GM21526 (cell line): ENCODE measurements at regions not wholly inside any gene's neighbourhood (a gene's known extent, or its start where the extent isn't known, plus 50 kb on each side); places are given as distances from the start of the nearest gene placed in this dataset.
"Not testable (repeated sequence)": the region's sequence is repeated elsewhere in the genome, so short reads cannot be mapped to it uniquely, and the experiment has no call there.

Experiments used
- ATAC-seq: cut with Tn5 transposase; IDR thresholded peaks from one replicate; pipeline ENCODE4 v1.9.1; 2021; ENCODE audit warnings: moderate library complexity; ENCODE audit not compliant: unreplicated experiment, low FRiP score

DNA sequence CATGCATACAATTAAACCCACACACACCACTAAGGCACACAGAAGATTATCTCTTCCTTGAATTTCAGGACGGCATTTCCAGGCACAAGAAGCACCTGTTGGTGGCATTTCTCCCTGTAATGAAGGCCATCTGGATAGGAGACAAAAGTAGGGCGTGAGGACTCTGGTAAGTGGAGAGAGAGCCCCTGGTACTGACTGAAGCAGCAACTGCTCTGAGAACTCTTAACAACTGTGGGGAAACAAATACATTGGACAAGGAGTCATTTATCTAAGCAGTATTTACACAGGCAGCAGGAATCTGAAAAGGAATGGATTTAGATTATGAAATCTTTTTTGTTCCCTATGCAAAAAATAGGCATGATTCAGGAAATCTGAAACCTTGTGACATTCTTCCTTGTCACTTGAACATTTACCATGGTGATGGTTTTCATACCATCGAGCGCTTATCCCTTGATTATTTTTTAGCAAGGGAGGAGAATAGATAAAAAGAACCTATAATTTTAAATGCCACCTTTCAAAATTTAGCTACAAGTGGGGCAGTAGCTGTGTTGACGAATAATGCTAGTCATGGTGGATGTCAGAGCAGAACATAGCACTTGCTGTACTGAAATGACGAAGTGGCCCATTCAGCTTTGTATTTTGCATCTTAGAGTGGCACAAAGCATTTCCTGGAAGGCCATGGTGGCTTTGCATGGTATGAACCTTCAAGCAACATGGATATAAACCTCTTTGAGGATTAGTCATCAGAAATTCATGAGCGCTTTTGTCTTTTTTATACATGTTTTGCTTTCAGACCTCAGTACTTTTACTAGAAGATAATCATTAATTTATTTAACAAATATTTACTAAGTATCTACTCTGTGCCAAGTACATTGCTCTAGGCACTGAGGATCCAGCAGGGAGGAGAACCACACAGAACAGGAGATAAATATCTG, 362.0 kb downstream of the ADGRL2 start:
- no peak for ATAC-seq

DNA sequence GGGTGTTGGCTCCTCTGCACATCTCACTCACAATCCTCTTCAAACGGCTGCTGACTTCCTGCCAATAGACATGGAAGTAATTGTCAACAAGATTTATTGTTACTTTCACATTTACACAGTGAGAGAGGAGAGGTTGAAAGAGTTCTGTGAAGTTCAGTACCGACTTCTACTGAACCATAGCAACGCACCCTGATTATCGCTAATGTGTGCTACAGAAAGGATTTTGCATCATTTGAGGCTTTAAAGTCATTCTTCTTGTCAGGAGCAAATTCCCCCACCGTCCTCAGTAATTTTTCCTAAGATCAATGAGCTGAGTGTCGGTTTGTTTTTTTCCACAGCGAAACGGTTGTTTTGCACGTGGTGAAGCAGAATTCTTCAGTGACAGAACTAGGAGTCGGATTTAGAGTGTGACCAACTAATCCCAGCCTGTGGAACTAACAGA, 361.0 kb downstream of the ADGRL2 start:
- ATAC-seq = no peak

- ATAC-seq = no peak
Measured at GRCh38 chr1:82160903-82161302, 360.2 kb downstream of the ADGRL2 start.

DNA sequence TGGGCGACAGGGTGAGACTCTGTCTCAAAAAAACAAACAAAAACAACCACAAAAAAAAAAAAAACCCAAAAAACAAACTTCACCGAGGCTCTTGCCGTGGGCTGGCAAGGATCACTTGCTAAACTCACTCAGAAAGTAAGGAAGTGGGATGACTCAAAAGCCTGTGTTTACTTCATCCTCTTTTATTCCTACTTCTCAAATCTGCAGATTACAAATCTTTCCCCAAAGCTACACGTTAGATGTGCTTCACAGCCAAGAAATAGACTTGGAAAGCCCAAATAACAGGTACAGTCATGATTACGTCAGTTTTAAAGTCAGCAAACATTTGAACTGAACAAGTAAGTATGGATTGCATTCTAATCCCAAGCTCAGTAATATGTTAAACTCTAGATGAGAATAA, 359.3 kb downstream of the ADGRL2 start:
- no peak for ATAC-seq

DNA sequence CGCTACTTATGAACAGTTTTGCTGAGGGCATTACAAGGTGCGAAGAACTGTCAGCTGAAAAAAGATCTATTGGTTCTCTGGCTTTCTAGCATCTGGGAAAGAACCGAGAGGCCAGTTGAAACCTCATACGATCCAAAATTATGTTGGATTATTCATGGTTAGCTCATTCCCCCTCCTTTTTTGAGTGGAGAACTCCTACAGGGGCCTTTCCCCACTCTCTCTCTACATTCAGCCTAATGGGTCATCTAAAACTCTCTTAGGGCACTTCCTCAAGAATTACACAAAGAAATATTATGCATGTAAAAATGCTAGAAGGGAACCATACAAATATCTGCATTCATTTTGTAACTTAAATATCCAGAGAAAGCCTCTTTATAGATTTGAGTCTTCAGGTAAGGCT, 358.2 kb downstream of the ADGRL2 start:
- no peak for ATAC-seq

GRCh38 chr1:82154219-82154970, 353.7 kb downstream of the ADGRL2 start:
- ATAC-seq = no peak

- ATAC-seq = no peak
Measured at GRCh38 chr1:82153752-82154151, 353.0 kb downstream of the ADGRL2 start.

GRCh38 chr1:82153272-82153629, 352.5 kb downstream of the ADGRL2 start:
- ATAC-seq = peak; percentile 41

DNA sequence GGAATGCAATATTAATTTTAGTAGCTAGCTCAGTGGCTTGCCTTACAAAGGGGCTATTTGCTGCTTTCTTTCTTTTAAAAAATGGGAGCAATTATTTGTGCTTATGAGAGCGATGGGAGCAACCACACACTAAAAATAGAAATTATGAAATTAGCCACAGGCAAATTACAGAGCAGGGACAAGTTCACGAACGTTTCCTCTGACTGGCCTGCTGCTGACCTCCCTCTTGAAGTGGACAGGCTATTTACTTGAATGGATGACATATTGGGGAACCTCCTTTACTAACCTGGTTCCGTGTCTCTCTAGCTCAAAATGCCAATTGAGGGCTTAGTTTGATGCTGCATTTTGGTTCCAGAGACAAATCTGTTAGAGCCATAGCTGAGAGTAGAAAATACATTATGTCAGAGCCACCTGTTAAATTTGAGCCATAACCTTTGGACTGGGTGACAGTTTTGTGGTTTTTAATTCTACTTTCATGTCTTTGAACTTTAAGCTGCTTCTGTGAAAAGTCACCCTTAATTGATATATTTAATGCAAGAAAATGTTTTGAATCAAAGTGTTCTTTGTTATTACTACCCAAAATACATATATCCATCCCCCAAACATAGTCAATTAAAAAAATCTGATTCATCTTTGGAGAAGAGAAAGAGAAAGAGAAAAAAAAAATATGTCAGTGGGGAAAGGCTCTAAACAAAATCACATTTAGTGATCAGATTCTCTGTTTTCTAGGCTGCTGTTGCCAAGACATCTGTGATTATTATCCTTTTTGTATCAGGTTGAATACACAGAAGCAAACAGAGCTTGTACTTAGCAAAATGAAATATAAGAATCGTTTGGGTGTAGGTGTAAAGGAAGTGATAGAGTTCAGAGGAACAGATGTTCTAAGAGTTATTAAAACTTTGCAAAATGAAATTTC, 351.9 kb downstream of the ADGRL2 start:
- ATAC-seq = peak; percentile 75

DNA sequence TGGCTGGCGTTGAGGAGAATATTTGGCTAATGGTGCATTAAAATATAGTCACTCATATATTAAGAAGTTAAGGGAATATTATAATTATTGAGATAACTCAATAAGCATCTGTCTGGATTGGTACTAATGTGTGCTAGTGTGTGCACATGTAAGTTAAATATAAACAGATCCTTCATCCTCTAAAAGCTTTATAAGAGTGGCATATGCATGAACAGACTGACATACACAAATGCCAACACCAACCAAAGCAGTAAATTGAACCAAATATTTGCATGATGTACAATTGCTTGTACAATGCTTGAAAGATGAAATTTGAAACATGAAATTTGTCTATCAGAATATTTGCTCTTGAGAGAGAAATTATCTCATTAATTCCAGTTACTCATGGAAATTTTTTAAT, 344.9 kb downstream of the ADGRL2 start:
- no peak for ATAC-seq

DNA sequence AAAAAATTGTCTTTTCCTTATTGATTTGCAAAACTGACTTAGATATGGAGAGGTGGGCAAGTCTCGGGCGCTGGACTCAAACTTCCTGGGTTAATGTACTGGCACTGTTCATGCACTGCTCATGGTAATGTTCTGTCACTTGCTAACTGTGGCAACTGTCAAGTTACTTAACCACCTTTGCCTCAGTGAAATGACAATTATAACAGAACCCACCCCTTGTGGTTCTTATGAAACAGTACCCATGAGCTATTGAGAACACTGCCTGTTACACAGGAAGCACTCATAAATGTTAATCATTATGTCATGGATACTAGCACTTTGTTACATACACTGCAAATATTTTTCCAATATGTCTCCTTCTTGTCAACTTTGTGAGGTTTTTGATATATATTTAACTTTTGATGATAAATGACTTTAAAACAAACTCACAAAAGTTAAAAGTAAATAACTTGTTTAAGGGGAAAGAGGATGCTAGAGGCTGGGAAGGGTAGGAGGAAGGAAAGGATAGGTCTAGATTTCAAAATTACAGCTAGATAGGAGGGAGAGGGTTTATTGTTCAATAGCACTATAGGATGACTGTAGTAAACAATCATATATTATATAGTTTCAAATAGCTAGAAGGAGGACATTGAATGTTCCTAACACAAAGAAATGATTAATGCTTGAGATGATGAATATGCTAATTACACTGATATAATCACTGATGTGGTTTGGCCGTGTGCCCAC, 342.5 kb downstream of the ADGRL2 start:
- no peak for ATAC-seq

GRCh38 chr1:82141390-82141789, 340.7 kb downstream of the ADGRL2 start:
- ATAC-seq = no peak

DNA sequence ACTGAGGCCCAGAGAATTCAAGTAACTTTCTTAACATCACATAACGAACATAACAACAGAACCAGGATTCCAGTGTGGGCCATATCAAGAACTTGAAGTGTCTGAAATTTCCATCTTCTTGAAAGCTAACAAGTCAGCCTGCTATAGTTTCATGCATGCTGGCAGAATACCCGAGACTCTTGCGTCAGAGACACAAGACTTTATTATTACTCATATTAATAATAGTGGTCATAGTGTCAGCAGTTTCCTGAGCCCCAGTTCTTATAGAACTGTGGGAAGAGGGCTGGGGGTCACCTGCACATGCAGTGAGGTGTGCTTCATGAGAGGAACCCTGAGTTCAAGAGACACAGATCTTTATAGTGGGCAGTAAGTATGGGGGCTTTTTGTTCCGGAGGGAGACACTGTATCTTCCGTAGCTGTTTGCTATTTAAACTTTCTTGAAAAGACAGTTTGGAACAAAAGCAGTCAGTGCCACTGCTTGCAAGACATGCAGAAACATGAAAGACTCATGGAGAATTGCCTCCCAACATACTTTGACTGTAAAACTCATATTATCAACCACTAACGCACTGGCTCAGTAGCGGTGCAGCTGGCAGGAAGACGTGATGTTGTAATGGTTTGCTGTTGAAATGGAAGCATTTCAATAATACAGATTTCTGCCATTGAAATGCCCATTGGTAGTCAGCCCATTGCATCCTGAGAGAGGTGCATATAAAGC, 339.2 kb downstream of the ADGRL2 start:
- ATAC-seq = no peak

- ATAC-seq = not testable (repeated sequence)
Measured at GRCh38 chr1:82136351-82136750, 335.6 kb downstream of the ADGRL2 start.

GRCh38 chr1:82125866-82126265, 325.1 kb downstream of the ADGRL2 start:
- ATAC-seq = no peak

- ATAC-seq = no peak
Measured at GRCh38 chr1:82125119-82125518, 324.4 kb downstream of the ADGRL2 start.

DNA sequence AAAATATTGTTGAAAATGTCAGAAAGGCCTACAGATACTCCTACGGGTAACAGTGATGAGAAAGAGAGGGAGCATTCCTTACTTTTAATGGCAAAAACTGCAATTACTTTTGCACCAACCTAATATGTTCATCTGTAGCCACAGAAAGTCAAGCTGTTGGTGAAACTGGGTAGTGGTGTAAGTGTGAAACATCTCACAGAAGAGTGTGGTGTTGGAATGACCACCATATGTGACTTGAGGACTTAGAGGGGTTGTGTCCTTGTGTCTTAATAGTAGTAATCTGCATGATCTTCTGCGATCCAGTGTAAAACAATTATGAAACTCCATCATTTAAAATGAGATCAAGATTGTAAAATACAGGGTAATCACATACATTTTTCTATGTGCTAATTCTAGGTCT, 320.7 kb downstream of the ADGRL2 start:
- ATAC-seq = no peak

DNA sequence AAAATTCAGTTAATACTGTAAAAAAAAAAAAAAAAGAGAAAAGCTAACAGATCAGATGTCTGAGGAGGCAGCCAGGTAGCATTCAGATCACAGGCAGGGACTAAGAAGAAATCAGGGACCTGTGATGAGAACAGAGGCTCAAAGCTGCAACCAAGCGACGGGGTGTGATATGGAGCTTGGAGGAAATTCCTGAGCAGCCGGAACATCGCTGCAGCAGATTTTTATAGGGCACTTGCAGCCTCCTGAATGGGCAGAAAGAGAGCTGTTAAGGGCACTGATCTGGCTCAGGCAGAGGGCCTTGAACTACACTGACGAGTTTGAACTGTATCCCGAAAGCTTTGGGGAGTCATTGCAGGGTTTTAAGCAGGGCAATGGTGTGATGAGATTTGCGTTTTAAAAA, 315.4 kb downstream of the ADGRL2 start:
- no peak for ATAC-seq

DNA sequence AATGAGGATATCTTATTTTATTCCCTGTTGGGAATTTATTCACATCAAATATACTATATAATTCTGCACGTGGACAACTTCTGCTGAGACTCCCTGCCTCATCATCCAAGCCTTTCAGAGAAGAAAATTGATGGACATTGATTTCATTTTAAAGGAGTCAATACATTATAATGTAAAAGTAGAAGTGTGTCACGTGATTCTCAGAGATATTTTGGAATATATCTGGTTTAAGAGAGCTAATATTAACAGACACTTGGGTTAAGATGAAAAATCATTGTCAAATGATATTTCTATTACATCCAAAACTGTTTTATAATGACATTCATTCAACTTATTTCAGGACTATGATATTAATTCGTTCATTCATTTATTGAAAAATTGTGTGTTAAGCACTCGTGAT, 314.2 kb downstream of the ADGRL2 start:
- ATAC-seq = no peak
